ENCODE measurements at regions not wholly inside any gene's neighbourhood (a gene's known extent, or its start where the extent isn't known, plus 50 kb on each side); places are given as distances from the start of the nearest gene placed in this dataset.

DNA sequence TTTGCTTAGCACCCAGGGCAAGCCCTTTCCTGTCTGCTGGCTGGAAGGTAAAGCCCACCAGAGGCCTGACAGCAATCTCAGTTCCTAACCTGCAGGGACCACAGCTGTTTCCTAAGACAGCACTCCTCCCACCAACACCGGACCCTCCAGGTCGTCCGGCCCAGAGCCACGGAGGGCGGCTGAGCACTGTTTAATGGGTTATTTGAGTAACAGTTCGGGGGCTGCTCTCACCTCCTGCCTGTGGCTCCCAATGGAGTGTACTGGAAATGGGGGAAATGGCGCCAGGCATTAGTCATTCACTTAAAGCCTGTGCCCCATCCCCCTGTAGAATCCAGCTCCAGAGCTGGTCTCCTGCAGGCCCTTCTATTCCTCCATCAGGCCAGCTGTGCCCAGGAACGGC, 81.6 kb upstream of the ADRA2C start:
- no peak overlapping the region for H3K4me3 Mint-ChIP-seq
- H3K4me1 Mint-ChIP-seq = peaks cover 16% of the 10 kb centered on the region
- peaks cover 17% of the 10 kb centered on the region for H3K27me3 Mint-ChIP-seq (ENCODE audit: low read depth, poor library complexity)
- DNase-seq = no peak
- TF ChIP-seq, protein P1, sequence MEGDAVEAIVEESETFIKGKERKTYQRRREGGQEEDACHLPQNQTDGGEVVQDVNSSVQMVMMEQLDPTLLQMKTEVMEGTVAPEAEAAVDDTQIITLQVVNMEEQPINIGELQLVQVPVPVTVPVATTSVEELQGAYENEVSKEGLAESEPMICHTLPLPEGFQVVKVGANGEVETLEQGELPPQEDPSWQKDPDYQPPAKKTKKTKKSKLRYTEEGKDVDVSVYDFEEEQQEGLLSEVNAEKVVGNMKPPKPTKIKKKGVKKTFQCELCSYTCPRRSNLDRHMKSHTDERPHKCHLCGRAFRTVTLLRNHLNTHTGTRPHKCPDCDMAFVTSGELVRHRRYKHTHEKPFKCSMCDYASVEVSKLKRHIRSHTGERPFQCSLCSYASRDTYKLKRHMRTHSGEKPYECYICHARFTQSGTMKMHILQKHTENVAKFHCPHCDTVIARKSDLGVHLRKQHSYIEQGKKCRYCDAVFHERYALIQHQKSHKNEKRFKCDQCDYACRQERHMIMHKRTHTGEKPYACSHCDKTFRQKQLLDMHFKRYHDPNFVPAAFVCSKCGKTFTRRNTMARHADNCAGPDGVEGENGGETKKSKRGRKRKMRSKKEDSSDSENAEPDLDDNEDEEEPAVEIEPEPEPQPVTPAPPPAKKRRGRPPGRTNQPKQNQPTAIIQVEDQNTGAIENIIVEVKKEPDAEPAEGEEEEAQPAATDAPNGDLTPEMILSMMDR (IDR thresholded peaks at IDR 0.05) = no peak
- H3K27ac Mint-ChIP-seq = no peak overlapping the region
- peaks cover 3% of the 10 kb centered on the region for H3K9me3 Mint-ChIP-seq
- H3K36me3 Mint-ChIP-seq (ENCODE audit: low read depth) = no peaks in the 10 kb centered on the region

DNA sequence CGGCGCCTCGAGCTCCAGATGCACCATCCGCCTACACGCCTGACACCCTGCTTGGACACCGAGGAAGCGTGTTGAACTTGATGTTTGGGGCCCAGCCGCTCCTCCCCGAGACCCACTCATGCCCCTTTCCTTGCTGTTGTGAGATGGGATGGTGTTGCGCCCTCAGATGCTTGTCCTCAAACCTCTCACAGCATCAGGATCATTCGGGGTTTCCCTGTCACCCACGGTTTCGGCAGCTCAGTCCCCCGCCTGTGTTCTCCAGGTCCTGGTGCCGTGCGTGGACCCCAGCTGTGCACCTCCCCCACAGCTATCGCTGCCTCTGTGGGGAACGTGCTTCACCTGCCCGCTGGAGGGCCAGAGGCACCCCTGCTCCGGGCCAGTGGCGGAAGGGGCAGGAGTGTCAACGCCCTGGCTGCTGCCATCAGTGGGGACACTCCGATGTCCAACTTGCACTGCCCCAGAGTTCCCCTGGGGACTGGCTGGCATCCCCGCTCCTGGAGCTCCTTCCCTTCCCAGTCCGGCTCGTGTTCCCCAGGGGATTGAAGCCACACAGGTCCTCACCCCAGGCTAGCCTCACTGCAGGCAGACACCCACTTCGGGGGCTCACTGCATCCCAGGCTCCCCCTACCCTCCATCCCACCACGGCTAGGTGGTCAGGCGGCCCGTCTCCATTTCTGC, 82.3 kb upstream of the ADRA2C start:
- TF ChIP-seq, protein P1 (IDR thresholded peaks at IDR 0.05) = no peak

DNA sequence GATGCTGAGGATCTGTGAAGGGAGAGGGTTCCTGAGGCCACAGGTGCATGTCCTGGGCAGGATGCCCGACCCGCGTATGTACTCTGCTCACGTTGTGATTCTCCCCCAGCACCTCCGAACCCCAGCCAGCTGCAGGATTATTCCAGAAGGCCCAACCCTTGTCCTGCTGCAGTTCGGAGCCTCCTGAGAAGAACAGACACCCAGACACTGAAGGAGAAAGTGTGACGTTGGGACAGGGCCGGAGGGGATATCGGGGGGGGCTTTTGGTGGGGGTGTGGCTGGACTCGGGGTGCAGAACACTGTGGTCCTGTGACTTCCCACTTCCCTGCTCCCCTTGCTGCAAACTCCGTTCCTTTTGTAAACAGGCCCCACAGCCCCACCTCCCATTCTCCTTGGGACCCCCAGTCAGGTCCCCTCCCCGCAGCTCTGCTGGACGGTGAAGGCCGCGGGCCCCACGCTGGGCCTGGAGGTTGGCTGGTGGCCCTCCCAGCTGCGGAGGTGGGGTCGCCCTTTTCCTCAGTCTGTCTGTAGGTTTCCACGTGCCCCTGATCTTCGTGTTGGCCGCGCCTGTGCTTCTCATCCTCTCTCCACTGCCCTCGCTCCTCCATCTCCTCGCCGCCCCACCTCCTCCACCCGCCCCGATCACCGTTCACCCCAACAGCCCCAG, 83.0 kb upstream of the ADRA2C start:
- DNase-seq = no peak
- TF ChIP-seq, protein P1 (IDR thresholded peaks at IDR 0.05) = no peak
- Mint-ChIP-seq H3K4me3 (no peak overlapping the region), H3K27me3 (ENCODE audit: low read depth, poor library complexity) (peaks cover 16% of the 10 kb centered on the region), H3K36me3 (ENCODE audit: low read depth) (no peaks in the 10 kb centered on the region), H3K4me1 (peaks cover 17% of the 10 kb centered on the region), H3K27ac (no peak overlapping the region), H3K9me3 (peaks cover 3% of the 10 kb centered on the region)

More for the DNA sequence above, 82.3 kb upstream of the ADRA2C start:
- Mint-ChIP-seq H3K9me3 (peaks cover 3% of the 10 kb centered on the region), H3K4me1 (peaks cover 17% of the 10 kb centered on the region), H3K27ac (no peak overlapping the region), H3K4me3 (no peak overlapping the region), H3K36me3 (ENCODE audit: low read depth) (no peaks in the 10 kb centered on the region), H3K27me3 (ENCODE audit: low read depth, poor library complexity) (peaks cover 10% of the 10 kb centered on the region)
- no peak for DNase-seq

DNA sequence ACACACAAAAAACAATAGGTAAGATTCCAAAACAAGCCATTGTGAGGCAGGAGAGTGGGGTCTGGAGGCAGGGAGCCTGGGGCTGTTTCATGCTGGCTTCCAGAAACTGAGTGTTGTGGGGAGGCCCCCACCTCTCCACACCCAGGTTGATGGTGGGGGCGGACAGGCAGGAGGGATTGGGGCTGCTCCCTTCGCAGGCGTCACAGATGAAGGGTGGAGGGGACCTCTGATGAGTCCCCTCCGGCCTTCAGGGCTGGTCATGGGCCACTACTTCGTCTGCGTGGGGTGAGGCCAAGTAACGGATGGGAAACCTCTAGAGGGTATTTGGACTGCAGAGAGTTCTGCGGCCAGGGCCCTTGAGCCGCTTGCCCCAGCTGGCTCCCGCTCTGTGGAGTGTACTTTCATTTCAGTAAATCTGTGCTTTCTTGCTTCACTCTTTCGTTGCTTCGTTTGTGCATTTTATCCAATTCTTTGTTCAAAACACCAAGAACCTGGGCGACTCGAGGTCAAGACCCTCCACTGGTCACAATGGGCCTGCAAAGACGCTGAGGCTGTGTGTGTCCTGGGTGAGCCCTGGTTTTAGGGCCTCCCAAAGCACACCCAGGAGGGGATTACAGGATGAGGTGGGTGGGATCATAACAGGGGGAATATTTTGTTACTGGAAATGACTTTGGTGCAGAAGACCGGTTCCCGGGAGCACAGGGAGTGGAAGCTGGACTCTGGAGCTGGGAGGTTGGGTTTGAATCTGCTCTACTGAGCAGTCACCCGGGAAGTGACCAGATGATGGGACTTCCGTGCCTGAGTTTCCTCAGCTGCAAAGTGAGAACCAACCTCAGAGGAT, 83.7 kb upstream of the ADRA2C start:
- no peak for DNase-seq
- peaks cover 16% of the 10 kb centered on the region for H3K27me3 Mint-ChIP-seq (ENCODE audit: low read depth, poor library complexity)
- H3K4me3 Mint-ChIP-seq = no peak overlapping the region
- peak overlapping the region; percentile 61 for H3K27ac Mint-ChIP-seq
- H3K36me3 Mint-ChIP-seq (ENCODE audit: low read depth) = no peaks in the 10 kb centered on the region
- peaks cover 25% of the 10 kb centered on the region for H3K4me1 Mint-ChIP-seq
- TF ChIP-seq, protein P1 (IDR thresholded peaks at IDR 0.05) = no peak
- peaks cover 3% of the 10 kb centered on the region for H3K9me3 Mint-ChIP-seq

DNA sequence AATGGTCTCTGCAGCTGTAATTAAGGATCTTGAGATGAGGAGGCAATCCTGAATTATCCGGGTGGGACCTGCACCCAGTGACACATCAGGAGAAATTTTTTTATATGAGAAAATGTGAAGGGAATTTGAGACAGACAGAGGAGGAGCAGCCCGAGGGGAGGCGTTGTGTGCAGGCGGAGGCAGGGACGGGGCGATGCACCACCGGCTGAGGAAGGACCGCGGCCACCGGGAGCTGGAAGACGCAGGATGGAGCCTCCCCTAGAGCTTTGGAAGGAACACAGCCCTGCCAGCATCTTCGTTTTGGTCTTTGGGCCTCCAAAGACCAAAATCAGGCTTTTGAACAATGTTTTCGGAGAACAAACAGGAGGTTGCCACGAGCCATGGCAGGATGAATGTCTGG, 85.0 kb upstream of the ADRA2C start:
- H3K36me3 Mint-ChIP-seq (ENCODE audit: low read depth) = no peaks in the 10 kb centered on the region
- DNase-seq = no peak
- H3K4me1 Mint-ChIP-seq = peaks cover 33% of the 10 kb centered on the region
- peaks cover 3% of the 10 kb centered on the region for H3K9me3 Mint-ChIP-seq
- TF ChIP-seq, protein P1 (IDR thresholded peaks at IDR 0.05) = no peak
- peaks cover 20% of the 10 kb centered on the region for H3K27me3 Mint-ChIP-seq (ENCODE audit: low read depth, poor library complexity)
- H3K4me3 Mint-ChIP-seq = no peak overlapping the region
- H3K27ac Mint-ChIP-seq = no peak overlapping the region
